Panc1 (cell line): ENCODE measurements at regions not wholly inside any gene's neighbourhood (a gene's known extent, or its start where the extent isn't known, plus 50 kb on each side); places are given as distances from the start of the nearest gene placed in this dataset.

Experiments
- ATAC-seq: fragments of 200-7000 bp; cut with Tn5 transposase; 2 replicates; pipeline ENCODE4 v1.9.1; 2020; ENCODE audit warnings: mild to moderate bottlenecking, moderate library complexity
- BruUV-seq: library from RNA; stranded (reverse); fragments of 400-500 nt; replicated peaks from 2 replicates; lab custom pipeline; 2021; lab: Mats Ljungman, UMichigan
- CTCF ChIA-PET: fragments of 300-600 bp; sonication (Branson Sonifier 250); formaldehyde crosslinking; loops from one replicate; lab custom pipeline; 2022; ENCODE audit warnings: antibody characterized with exemption; lab: Charles Lee
- POLR2A ChIA-PET: fragments of 300-600 bp; sonication (Branson Sonifier 250); formaldehyde crosslinking; loops from one replicate; lab custom pipeline; 2022; ENCODE audit warnings: antibody characterized with exemption; lab: Charles Lee
- DNase-seq: peaks from one replicate; pipeline ENCODE4 v3.0.0-alpha.2; 2010; ENCODE audit warnings: low read depth, low spot score
- H3K27ac ChIP-seq: 2 replicates; pipeline ENCODE4 v1.5.1; 2011; ENCODE audit warnings: mild to moderate bottlenecking, low read length, inconsistent platforms
- H3K27me3 ChIP-seq: fragments of 200-500 bp; sonication (Bioruptor generic); 2 replicates; pipeline ENCODE4 v1.6.0; 2014; ENCODE audit warnings: low read length, inconsistent platforms; ENCODE audit not compliant: control insufficient read depth, insufficient read depth
- H3K36me3 ChIP-seq: fragments of 200-500 bp; sonication (Bioruptor generic); 2 replicates; pipeline ENCODE4 v1.5.1; 2014; ENCODE audit warnings: inconsistent platforms, mild to moderate bottlenecking, low read length, moderate library complexity; ENCODE audit not compliant: control insufficient read depth, insufficient read depth
- H3K4me1 ChIP-seq: 2 replicates; pipeline ENCODE4 v1.5.1; 2011; ENCODE audit warnings: inconsistent platforms, mild to moderate bottlenecking, low read length, moderate library complexity; ENCODE audit not compliant: control insufficient read depth, insufficient read depth
- H3K4me3 ChIP-seq, 2 experiments: 2 replicates each; pipeline ENCODE4 v1.5.1; 2011 to 2012; ENCODE audit warnings: low read depth in 2 of 2, low read length in 2 of 2, mild to moderate bottlenecking in 2 of 2, inconsistent platforms in 1 of 2, moderate library complexity in 1 of 2
- H3K9me3 ChIP-seq: fragments of 200-500 bp; sonication (Bioruptor generic); 2 replicates; pipeline ENCODE4 v1.5.1; 2014; ENCODE audit warnings: low read depth, mild to moderate bottlenecking, inconsistent platforms, low read length, moderate library complexity; ENCODE audit not compliant: control insufficient read depth, insufficient read depth
- CTCF ChIP-seq: fragments of 450-650 bp; IDR thresholded peaks from 2 replicates; pipeline ENCODE4 v1.5.1; 2017; ENCODE audit warnings: mild to moderate bottlenecking
- POLR2AphosphoS5 ChIP-seq: IDR thresholded peaks from 2 replicates; pipeline ENCODE4 v1.6.1; 2012; ENCODE audit warnings: mild to moderate bottlenecking, low read depth, low read length, moderate library complexity
- SIN3A ChIP-seq: IDR thresholded peaks from 2 replicates; pipeline ENCODE4 v1.6.1; 2012; ENCODE audit warnings: low read depth, mild to moderate bottlenecking, low read length, moderate library complexity, borderline replicate concordance; ENCODE audit not compliant: insufficient read depth
- TCF7L2 ChIP-seq: IDR thresholded peaks from 2 replicates; pipeline ENCODE4 v1.6.1; 2011; ENCODE audit warnings: mild to moderate bottlenecking, low read depth, low read length, inconsistent platforms
- in situ Hi-C: cut with HindIII; loops from 2 replicates; pipeline ENCODE4 v1.10.0; 2016; ENCODE audit warnings: low sequenced_read_pairs, low pct_unique_long_range_greater_than_20kb
- intact Hi-C: fragments of 100-400 bp; cut with micrococcal nuclease; formaldehyde crosslinking; loops from one replicate; pipeline ENCODE4 v1.10.0; 2022; ENCODE audit not compliant: unreplicated experiment
- TF ChIP-seq, protein P1 (sequence below), 2 experiments: IDR thresholded peaks; 2 replicates each; pipeline ENCODE4 v1.6.1; 2011 to 2012; ENCODE audit warnings: low read depth in 2 of 2, control low read depth in 1 of 2, low read length in 1 of 2, mild to moderate bottlenecking in 1 of 2, moderate library complexity in 1 of 2; ENCODE audit not compliant: insufficient read depth in 1 of 2

DNA sequence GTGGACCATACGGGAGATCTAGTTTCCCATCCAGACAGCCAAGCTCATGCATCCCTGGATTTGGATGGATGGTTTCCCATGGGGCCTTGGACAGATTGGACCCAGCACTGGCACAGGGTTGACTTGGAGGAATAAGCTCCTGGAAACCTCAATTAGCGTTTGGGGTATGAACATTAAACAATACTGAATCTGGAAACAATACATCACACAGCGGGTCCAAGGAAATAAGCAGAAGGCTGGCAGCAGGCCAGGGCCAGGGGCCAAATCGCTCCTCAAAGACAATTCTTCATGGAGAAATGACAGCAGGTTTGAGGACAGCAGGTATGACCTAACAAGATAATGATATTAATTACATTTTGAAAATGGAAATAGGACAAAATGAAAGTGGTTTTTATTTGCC is 540.6 kb downstream of the RIT2 start:
- CTCF ChIA-PET, result no interaction called here
- no TSS peak for BruUV-seq
- ATAC-seq (no peak), DNase-seq (no peak)
- intact Hi-C loops, result no loop called here
- POLR2A ChIA-PET, result no interaction called here
- Histone ChIP-seq H3K27me3 (no peaks in the 10 kb centered on the region), H3K9me3 (no peaks in the 10 kb centered on the region), H3K4me3 (no peak overlapping the region), H3K4me1 (no peaks in the 10 kb centered on the region), H3K27ac (no peak overlapping the region), H3K36me3 (no peaks in the 10 kb centered on the region)
- in situ Hi-C loops, result no loop called here
- no peak for TF ChIP-seq SIN3A
- no peak for TF ChIP-seq CTCF
- no peak for TF ChIP-seq POLR2AphosphoS5
- TF ChIP-seq, protein P1, sequence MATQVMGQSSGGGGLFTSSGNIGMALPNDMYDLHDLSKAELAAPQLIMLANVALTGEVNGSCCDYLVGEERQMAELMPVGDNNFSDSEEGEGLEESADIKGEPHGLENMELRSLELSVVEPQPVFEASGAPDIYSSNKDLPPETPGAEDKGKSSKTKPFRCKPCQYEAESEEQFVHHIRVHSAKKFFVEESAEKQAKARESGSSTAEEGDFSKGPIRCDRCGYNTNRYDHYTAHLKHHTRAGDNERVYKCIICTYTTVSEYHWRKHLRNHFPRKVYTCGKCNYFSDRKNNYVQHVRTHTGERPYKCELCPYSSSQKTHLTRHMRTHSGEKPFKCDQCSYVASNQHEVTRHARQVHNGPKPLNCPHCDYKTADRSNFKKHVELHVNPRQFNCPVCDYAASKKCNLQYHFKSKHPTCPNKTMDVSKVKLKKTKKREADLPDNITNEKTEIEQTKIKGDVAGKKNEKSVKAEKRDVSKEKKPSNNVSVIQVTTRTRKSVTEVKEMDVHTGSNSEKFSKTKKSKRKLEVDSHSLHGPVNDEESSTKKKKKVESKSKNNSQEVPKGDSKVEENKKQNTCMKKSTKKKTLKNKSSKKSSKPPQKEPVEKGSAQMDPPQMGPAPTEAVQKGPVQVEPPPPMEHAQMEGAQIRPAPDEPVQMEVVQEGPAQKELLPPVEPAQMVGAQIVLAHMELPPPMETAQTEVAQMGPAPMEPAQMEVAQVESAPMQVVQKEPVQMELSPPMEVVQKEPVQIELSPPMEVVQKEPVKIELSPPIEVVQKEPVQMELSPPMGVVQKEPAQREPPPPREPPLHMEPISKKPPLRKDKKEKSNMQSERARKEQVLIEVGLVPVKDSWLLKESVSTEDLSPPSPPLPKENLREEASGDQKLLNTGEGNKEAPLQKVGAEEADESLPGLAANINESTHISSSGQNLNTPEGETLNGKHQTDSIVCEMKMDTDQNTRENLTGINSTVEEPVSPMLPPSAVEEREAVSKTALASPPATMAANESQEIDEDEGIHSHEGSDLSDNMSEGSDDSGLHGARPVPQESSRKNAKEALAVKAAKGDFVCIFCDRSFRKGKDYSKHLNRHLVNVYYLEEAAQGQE (IDR thresholded peaks at IDR 0.05; ENCODE audit: insufficient read depth in 1 of 2, low read depth in 2 of 2, low read length in 1 of 2), result no peak
- no peak for TF ChIP-seq TCF7L2

DNA sequence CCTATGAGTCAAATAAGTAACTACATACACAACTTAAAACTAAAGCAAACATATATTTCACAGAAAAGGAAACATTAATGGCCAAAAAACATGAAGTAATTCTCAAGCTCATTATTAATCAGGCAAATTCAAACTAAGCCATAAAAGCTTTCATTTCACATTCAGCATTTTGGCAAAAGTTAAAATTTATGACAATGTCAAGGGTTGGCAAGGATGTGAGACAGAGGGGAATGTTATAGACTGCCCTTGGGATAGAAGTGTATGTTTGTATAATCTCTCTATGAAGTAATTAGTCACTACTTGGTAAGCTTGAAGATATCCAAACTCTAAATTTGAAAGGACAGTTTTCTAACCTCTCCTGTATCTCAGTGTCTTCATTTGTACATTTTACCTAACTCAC is 539.4 kb downstream of the RIT2 start:
- no peaks in the 10 kb centered on the region for H3K4me1 ChIP-seq
- no peaks in the 10 kb centered on the region for H3K9me3 ChIP-seq
- DNase-seq (no peak), ATAC-seq (no peak)
- in situ Hi-C loops, result no loop called here
- TF ChIP-seq TCF7L2 (no peak), SIN3A (no peak), CTCF (no peak), POLR2AphosphoS5 (no peak)
- TF ChIP-seq, protein P1 (IDR thresholded peaks at IDR 0.05; ENCODE audit: insufficient read depth in 1 of 2, low read depth in 2 of 2, low read length in 1 of 2), result no peak
- no peak overlapping the region for H3K27ac ChIP-seq
- CTCF ChIA-PET, result no interaction called here
- BruUV-seq, result no TSS peak
- H3K36me3 ChIP-seq, result no peaks in the 10 kb centered on the region
- no peak overlapping the region for H3K4me3 ChIP-seq
- intact Hi-C loops, result no loop called here
- no peaks in the 10 kb centered on the region for H3K27me3 ChIP-seq
- POLR2A ChIA-PET, result no interaction called here
